ENCODE measurements at regions not wholly inside any gene's neighbourhood (a gene's known extent, or its start where the extent isn't known, plus 50 kb on each side); places are given as distances from the start of the nearest gene placed in this dataset.

- Histone ChIP-seq H3K4me1 (ENCODE audit: insufficient read depth, low read length) (peaks cover 38% of the 10 kb centered on the region), H3K9me3 (ENCODE audit: control insufficient read depth, insufficient read depth, low read length) (peaks cover 9% of the 10 kb centered on the region)
Measured at GRCh38 chr18:8945514-8945913, 157.0 kb upstream of the NDUFV2 start.

GRCh38 chr18:8946066-8946838, 156.2 kb upstream of the NDUFV2 start:
- H3K9ac ChIP-seq (ENCODE audit: low read depth, low read length): no peak overlapping the region
- peaks cover 38% of the 10 kb centered on the region for H3K4me1 ChIP-seq (ENCODE audit: insufficient read depth, low read length)
- H3K9me3 ChIP-seq (ENCODE audit: control insufficient read depth, insufficient read depth, low read length): peaks cover 9% of the 10 kb centered on the region

More at GRCh38 chr18:8945514-8945913, 157.0 kb upstream of the NDUFV2 start:
- Histone ChIP-seq H3K9ac (ENCODE audit: low read depth, low read length) (no peak overlapping the region), H3K36me3 (ENCODE audit: insufficient read depth, low read length) (no peaks in the 10 kb centered on the region)

GRCh38 chr18:8947566-8947965, 154.9 kb upstream of the NDUFV2 start:
- Histone ChIP-seq H3K36me3 (ENCODE audit: insufficient read depth, low read length) (no peaks in the 10 kb centered on the region), H3K9me3 (ENCODE audit: control insufficient read depth, insufficient read depth, low read length) (peaks cover 9% of the 10 kb centered on the region), H3K9ac (ENCODE audit: low read depth, low read length) (no peak overlapping the region), H3K4me1 (ENCODE audit: insufficient read depth, low read length) (peaks cover 31% of the 10 kb centered on the region)

More at GRCh38 chr18:8946066-8946838, 156.2 kb upstream of the NDUFV2 start:
- no peaks in the 10 kb centered on the region for H3K36me3 ChIP-seq (ENCODE audit: insufficient read depth, low read length)

DNA sequence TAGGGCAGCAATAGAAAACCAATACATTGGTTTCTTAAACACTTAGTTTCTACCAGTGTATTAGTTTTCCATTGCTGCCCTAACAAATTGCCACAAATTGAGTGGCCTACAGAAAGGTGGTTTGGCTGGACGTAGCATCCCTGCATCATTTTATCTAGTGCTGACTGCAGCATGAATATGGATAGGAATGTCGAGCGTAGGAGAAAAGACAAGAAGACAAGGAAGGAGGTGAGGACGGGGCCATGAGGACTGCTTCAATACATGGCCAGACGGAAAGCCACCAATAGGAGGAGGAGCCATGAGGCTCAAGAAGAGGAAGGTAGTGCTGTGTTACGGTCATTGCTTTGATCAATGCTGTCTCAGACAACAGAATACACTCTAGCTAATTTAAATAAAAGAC, 154.5 kb upstream of the NDUFV2 start:
- H3K9ac ChIP-seq (ENCODE audit: low read depth, low read length): no peak overlapping the region
- no peaks in the 10 kb centered on the region for H3K36me3 ChIP-seq (ENCODE audit: insufficient read depth, low read length)
- H3K9me3 ChIP-seq (ENCODE audit: control insufficient read depth, insufficient read depth, low read length): peaks cover 9% of the 10 kb centered on the region
- H3K4me1 ChIP-seq (ENCODE audit: insufficient read depth, low read length): peaks cover 31% of the 10 kb centered on the region

GRCh38 chr18:8948471-8949149, 153.9 kb upstream of the NDUFV2 start:
- H3K9ac ChIP-seq (ENCODE audit: low read depth, low read length): peak overlapping the region; percentile 3; the same call in 1 of the 2 replicates
- peaks cover 12% of the 10 kb centered on the region for H3K9me3 ChIP-seq (ENCODE audit: control insufficient read depth, insufficient read depth, low read length)
- no peaks in the 10 kb centered on the region for H3K36me3 ChIP-seq (ENCODE audit: insufficient read depth, low read length)
- H3K4me1 ChIP-seq (ENCODE audit: insufficient read depth, low read length): peaks cover 31% of the 10 kb centered on the region

DNA sequence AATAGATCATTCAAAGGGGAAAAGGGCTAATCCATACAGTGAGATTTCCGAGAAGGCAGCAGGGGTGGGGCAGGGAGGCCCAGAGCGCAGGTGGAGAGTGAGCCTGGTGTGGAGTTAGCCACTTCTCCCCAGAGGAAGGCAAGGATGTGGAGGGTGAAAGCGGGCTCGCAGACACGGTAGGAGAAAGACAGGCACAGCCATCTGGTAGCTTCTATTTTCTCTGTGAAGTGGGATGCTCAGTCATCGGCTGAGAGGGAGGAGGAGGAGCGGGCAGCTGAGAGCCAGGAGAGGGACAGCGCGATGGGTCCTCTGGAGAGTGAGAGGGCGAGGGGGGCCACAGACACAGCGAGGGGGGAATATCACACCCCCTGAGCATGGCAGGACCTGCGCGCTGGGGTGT, 153.3 kb upstream of the NDUFV2 start:
- no peak overlapping the region for H3K9ac ChIP-seq (ENCODE audit: low read depth, low read length)
- peaks cover 14% of the 10 kb centered on the region for H3K9me3 ChIP-seq (ENCODE audit: control insufficient read depth, insufficient read depth, low read length)
- no peaks in the 10 kb centered on the region for H3K36me3 ChIP-seq (ENCODE audit: insufficient read depth, low read length)
- peaks cover 31% of the 10 kb centered on the region for H3K4me1 ChIP-seq (ENCODE audit: insufficient read depth, low read length)

DNA sequence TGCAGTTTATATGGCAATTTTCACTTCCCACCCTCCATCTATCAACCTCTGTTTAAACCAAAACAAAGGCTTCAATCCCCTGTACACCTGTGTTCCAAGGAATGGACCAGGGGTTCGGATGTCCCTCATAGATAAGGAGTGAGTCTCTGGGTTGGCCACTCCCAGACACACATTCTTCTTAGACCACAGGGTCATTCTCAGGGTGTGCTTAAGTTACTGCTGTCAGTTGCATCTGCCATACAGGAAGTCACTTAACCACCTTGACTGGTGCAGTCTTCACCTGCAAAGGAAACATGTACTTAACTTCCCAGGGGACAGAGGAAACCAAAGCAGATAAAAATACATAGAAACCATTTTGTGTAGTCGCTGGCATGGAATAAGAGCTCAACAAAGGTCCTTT, 151.0 kb upstream of the NDUFV2 start:
- Histone ChIP-seq H3K4me1 (ENCODE audit: insufficient read depth, low read length) (peaks cover 23% of the 10 kb centered on the region), H3K9ac (ENCODE audit: low read depth, low read length) (no peak overlapping the region), H3K36me3 (ENCODE audit: insufficient read depth, low read length) (no peaks in the 10 kb centered on the region)

GRCh38 chr18:8952174-8952573, 150.3 kb upstream of the NDUFV2 start:
- 0 out of 2 replicates have a peak, but pooled peaks cover 5% of the 10 kb centered on the region for H3K9me3 ChIP-seq (ENCODE audit: control insufficient read depth, insufficient read depth, low read length)
- H3K9ac ChIP-seq (ENCODE audit: low read depth, low read length): no peak overlapping the region
- no peaks in the 10 kb centered on the region for H3K36me3 ChIP-seq (ENCODE audit: insufficient read depth, low read length)
- H3K4me1 ChIP-seq (ENCODE audit: insufficient read depth, low read length): peaks cover 23% of the 10 kb centered on the region

More for the DNA sequence above, 151.0 kb upstream of the NDUFV2 start:
- H3K9me3 ChIP-seq (ENCODE audit: control insufficient read depth, insufficient read depth, low read length): peaks cover 7% of the 10 kb centered on the region

- H3K9me3 ChIP-seq (ENCODE audit: control insufficient read depth, insufficient read depth, low read length): peaks cover 12% of the 10 kb centered on the region
- H3K4me1 ChIP-seq (ENCODE audit: insufficient read depth, low read length): peaks cover 17% of the 10 kb centered on the region
- H3K36me3 ChIP-seq (ENCODE audit: insufficient read depth, low read length): no peaks in the 10 kb centered on the region
- no peak overlapping the region for H3K9ac ChIP-seq (ENCODE audit: low read depth, low read length)
Measured at GRCh38 chr18:8952769-8953760, 149.4 kb upstream of the NDUFV2 start.

DNA sequence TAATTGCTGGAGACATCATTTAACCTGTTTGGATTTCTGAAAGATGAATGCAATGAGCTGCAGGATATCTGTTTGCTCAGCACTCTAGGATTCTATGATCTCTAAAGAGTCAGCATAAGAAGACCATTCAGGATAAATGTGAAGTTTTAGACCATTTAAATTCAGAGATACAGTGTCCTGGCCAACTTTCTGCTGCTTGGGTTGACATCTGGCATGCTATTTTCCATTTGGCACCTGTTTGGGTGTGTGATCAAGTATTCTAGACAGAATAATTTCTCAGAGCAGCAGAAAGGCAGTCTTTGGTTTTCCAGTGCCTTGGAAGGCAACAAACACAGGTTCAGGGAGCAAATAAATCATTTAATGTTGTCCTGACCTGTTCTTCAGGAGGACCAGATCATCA, 144.8 kb upstream of the NDUFV2 start:
- peaks cover 19% of the 10 kb centered on the region for H3K9me3 ChIP-seq (ENCODE audit: control insufficient read depth, insufficient read depth, low read length)
- H3K9ac ChIP-seq (ENCODE audit: low read depth, low read length): no peak overlapping the region
- H3K36me3 ChIP-seq (ENCODE audit: insufficient read depth, low read length): no peaks in the 10 kb centered on the region
- H3K4me1 ChIP-seq (ENCODE audit: insufficient read depth, low read length): peaks cover 9% of the 10 kb centered on the region

DNA sequence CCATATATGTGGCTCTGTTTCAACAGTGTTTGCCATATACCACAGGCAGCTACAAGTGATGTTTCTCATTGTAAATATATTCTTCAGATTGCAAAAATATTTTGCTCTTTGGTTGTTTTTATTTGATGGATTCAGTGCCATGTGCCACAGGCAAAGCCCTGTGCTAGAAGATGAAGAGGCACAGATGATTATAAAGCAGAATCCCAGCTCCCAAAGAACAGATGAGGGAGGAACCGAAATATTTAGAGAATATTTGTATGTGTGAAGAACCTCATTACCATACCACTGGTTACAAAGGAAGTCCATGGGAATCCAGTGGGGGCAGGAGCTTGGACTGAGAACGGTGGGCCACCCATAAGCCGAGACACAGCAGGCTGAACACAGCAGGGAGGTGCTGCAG, 143.8 kb upstream of the NDUFV2 start:
- H3K36me3 ChIP-seq (ENCODE audit: insufficient read depth, low read length): no peaks in the 10 kb centered on the region
- peaks cover 9% of the 10 kb centered on the region for H3K4me1 ChIP-seq (ENCODE audit: insufficient read depth, low read length)
- no peak overlapping the region for H3K9ac ChIP-seq (ENCODE audit: low read depth, low read length)
- peaks cover 15% of the 10 kb centered on the region for H3K9me3 ChIP-seq (ENCODE audit: control insufficient read depth, insufficient read depth, low read length)

GRCh38 chr18:8959551-8960135, 142.9 kb upstream of the NDUFV2 start:
- H3K9me3 ChIP-seq (ENCODE audit: control insufficient read depth, insufficient read depth, low read length): peaks cover 13% of the 10 kb centered on the region
- H3K4me1 ChIP-seq (ENCODE audit: insufficient read depth, low read length): peaks cover 9% of the 10 kb centered on the region
- no peaks in the 10 kb centered on the region for H3K36me3 ChIP-seq (ENCODE audit: insufficient read depth, low read length)
- H3K9ac ChIP-seq (ENCODE audit: low read depth, low read length): no peak overlapping the region

DNA sequence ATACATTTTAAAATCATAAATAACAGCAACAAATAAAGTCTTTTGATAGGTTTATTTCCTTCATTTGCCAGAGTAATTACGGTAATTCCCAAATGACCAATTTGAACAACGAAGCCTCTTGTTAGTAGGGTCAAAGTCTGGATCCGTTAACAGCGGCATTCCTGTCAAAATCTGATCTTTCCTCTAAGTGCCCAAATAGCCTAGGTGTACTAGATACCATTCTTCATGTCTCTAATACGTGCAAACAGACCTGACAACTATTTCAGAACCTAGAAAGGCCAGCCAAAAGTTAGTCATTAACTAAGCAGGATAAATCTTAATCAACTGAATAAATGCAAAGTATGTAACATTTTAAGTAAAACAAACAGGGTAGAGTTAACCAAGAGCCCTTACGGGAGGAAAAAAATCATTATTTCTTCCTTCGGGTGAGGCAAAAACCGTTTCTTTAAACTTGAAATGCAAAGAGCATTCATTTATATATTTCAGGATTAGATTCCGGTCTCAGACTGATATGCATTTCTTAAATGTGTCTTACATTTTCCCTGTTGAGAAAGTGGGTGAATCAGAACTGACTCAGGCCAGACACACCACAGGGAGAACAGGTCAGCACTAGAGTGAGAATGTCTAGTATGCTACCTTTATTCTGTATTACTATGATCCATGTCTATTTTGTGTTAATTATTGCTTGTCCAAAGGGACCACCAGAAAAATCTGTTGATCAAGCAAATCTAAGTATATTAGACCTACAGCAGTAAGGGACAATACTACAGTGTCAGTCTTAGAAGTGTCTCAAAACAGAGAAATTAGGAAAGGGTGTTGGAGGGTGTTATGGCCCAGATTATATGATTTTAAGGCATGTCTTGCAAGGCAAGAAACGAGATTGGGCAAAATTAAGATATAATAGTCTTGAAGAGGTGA, 141.5 kb upstream of the NDUFV2 start:
- Histone ChIP-seq H3K9me3 (ENCODE audit: control insufficient read depth, insufficient read depth, low read length) (peaks cover 13% of the 10 kb centered on the region), H3K4me1 (ENCODE audit: insufficient read depth, low read length) (peaks cover 9% of the 10 kb centered on the region), H3K36me3 (ENCODE audit: insufficient read depth, low read length) (no peaks in the 10 kb centered on the region), H3K9ac (ENCODE audit: low read depth, low read length) (no peak overlapping the region)
